HG02763 (cell line): ENCODE measurements at regions not wholly inside any gene's neighbourhood (a gene's known extent, or its start where the extent isn't known, plus 50 kb on each side); places are given as distances from the start of the nearest gene placed in this dataset.
"Not testable (repeated sequence)": the region's sequence is repeated elsewhere in the genome, so short reads cannot be mapped to it uniquely, and the experiment has no call there.

Source experiments
- ATAC-seq: cut with Tn5 transposase; IDR thresholded peaks from one replicate; pipeline ENCODE4 v1.9.1; 2021; ENCODE audit warnings: mild to moderate bottlenecking, moderate library complexity; ENCODE audit not compliant: unreplicated experiment

DNA sequence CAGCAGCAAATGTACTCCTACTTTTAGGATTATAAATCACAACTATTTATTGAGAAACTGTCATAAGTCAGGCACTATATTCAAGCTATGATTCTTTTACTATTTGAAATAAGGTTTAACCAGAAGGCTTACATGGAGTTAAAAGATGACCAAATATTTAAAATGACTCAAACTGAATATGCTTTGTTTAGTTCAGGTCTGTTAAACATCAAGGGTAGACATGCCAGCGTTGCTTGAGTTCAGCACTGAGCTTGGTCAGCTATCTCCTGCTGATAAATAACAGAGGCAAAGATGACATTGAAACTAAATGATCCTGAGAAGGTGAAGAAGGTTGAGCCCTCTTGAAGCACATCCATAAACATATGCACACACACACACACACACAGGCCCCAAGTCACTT lies 305.6 kb downstream of the ANKRD30BL start:
- not testable (repeated sequence) for ATAC-seq

GRCh38 chr2:131858197-131858596 lies 303.6 kb downstream of the ANKRD30BL start:
- ATAC-seq = not testable (repeated sequence)
